Heart left ventricle (tissue), 13 donors: ENCODE measurements at regions not wholly inside any gene's neighbourhood (a gene's known extent, or its start where the extent isn't known, plus 50 kb on each side); places are given as distances from the start of the nearest gene placed in this dataset.

ENCODE experiments used
- POLR2A ChIP-seq, 2 donors: fragments of 450-650 bp; IDR thresholded peaks; one replicate each; pipeline ENCODE4 v1.6.1; 2017; ENCODE audit warnings: antibody characterized with exemption in 2 of 2, mild to moderate bottlenecking in 2 of 2, moderate library complexity in 2 of 2
- TF ChIP-seq, protein P1 (sequence below), 12 donors: fragments of 200-600 bp; sonication (generic) in 4 of 12; IDR thresholded peaks; one replicate each; pipeline versions ENCODE4 v1.5.0 to v1.8.0; 2018 to 2022; ENCODE audit warnings: antibody characterized with exemption in 12 of 12, mild to moderate bottlenecking in 5 of 12
- donor health status: ischemic (EF 13 %, LVEDD 7.1; RV severe dilation, severe dysfunction).
- donor health status: DM: no; HTN: yes; CAD: no.
- donor health status: DM: no; HTN: no; CAD: no.
- donor health status: ischemic (EF 25% LVEDD 6.9; RV normal size, moderate dysfunction).
- donor health status: ischemic (EF 25% LVEDD 5.7; RV mildly dilated, moderate dysfunction).
- donor health status: ischemic (EF 35%, LVEDD 5.7; RV mildly dilated, moderate dysfunction).
- donor health status: nonischemic (EF 11% LVEDD 7.7; RV severe dilation, severe dysfunction).
- donor health status: DM: yes; HTN: yes; CAD: no.
- donor health status: PGD.
- donor health status: ischemic (EF 29% LVEDD 5.4; RV normal size, mild dysfunction).
- donor health status: nonischemic (EF 23%, LVEDD 6.1; RV moderate dilation, normal function).

DNA sequence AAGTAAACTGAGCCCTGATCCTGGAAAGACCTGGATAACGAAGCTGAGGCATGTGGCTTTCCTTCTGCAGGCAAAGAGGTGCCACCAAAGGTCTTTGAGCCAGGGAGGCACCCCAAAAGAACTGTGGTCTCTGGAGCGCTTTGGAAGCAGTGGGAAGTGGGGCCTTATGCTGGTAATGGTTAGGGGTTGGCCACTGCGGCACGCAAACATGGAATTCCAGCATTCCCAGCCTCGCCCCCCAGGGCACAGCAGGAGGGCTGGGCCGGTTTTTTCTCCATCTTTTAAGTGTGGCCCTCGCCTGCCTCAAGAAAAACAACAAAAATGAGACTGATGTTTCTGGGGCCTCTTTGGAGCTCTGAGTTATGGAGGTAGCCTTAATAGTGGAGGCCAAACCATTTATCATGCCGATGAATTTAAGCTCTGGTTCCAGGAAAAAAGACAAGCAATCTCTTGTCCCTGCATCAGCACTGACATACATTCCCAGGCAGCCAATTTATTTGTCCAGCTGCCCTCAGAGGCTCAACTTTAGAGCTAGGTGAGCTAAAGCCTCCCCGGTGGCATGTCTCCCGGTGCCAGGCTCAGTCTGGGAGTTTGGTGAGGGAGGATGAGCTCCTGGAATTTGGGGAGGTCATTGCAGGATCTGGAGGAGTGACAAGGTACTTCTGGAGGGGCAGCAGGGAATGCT is 109.0 kb downstream of the TLE3 start:
- TF ChIP-seq, protein P1, sequence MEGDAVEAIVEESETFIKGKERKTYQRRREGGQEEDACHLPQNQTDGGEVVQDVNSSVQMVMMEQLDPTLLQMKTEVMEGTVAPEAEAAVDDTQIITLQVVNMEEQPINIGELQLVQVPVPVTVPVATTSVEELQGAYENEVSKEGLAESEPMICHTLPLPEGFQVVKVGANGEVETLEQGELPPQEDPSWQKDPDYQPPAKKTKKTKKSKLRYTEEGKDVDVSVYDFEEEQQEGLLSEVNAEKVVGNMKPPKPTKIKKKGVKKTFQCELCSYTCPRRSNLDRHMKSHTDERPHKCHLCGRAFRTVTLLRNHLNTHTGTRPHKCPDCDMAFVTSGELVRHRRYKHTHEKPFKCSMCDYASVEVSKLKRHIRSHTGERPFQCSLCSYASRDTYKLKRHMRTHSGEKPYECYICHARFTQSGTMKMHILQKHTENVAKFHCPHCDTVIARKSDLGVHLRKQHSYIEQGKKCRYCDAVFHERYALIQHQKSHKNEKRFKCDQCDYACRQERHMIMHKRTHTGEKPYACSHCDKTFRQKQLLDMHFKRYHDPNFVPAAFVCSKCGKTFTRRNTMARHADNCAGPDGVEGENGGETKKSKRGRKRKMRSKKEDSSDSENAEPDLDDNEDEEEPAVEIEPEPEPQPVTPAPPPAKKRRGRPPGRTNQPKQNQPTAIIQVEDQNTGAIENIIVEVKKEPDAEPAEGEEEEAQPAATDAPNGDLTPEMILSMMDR (IDR thresholded peaks at IDR 0.05), result no peak
- TF ChIP-seq POLR2A (IDR thresholded peaks at IDR 0.05), result no peak
